Inflammatory macrophage treated with lipopolysaccharide for 1 hour (primary cell): ENCODE measurements at regions not wholly inside any gene's neighbourhood (a gene's known extent, or its start where the extent isn't known, plus 50 kb on each side); places are given as distances from the start of the nearest gene placed in this dataset.

ENCODE experiments used
- DNase-seq, 2 donors: peaks; one replicate each; pipeline ENCODE4 v3.0.0-alpha.2; 2020 to 2022

- no peak for DNase-seq
Observed at GRCh38 chr15:47352217-47352616, 365.1 kb upstream of the SEMA6D start.

GRCh38 chr15:47355759-47356158, 361.5 kb upstream of the SEMA6D start:
- DNase-seq: no peak

- no peak for DNase-seq
Observed at GRCh38 chr15:47356297-47356696, 361.0 kb upstream of the SEMA6D start.

- DNase-seq: no peak
Observed at GRCh38 chr15:47358876-47359275, 358.4 kb upstream of the SEMA6D start.

- DNase-seq: no peak
Observed at GRCh38 chr15:47360305-47360704, 357.0 kb upstream of the SEMA6D start.

GRCh38 chr15:47362118-47362905, 355.0 kb upstream of the SEMA6D start:
- DNase-seq: no peak

GRCh38 chr15:47363653-47364052, 353.7 kb upstream of the SEMA6D start:
- DNase-seq: no peak

- DNase-seq: no peak
Observed at GRCh38 chr15:47364230-47365141, 352.8 kb upstream of the SEMA6D start.

GRCh38 chr15:47366884-47367283, 350.4 kb upstream of the SEMA6D start:
- DNase-seq: no peak

GRCh38 chr15:47367726-47368390, 349.4 kb upstream of the SEMA6D start:
- DNase-seq: no peak

- DNase-seq: no peak
Observed at GRCh38 chr15:47371939-47372338, 345.4 kb upstream of the SEMA6D start.

- no peak for DNase-seq
Observed at GRCh38 chr15:47374222-47374621, 343.1 kb upstream of the SEMA6D start.

- DNase-seq: no peak
Observed at GRCh38 chr15:47376190-47376589, 341.1 kb upstream of the SEMA6D start.

- no peak for DNase-seq
Observed at GRCh38 chr15:47377465-47377864, 339.8 kb upstream of the SEMA6D start.

- DNase-seq: no peak
Observed at GRCh38 chr15:47378527-47378926, 338.8 kb upstream of the SEMA6D start.

- DNase-seq: no peak
Observed at GRCh38 chr15:47383102-47383501, 334.2 kb upstream of the SEMA6D start.

- DNase-seq: no peak
Observed at GRCh38 chr15:47383801-47384200, 333.5 kb upstream of the SEMA6D start.

GRCh38 chr15:47384341-47384740, 333.0 kb upstream of the SEMA6D start:
- DNase-seq: peak in 1 of 2 donors; percentile 5

GRCh38 chr15:47384776-47385175, 332.5 kb upstream of the SEMA6D start:
- no peak for DNase-seq

- DNase-seq: no peak
Observed at GRCh38 chr15:47386459-47386858, 330.8 kb upstream of the SEMA6D start.

- DNase-seq: no peak
Observed at GRCh38 chr15:47388299-47388698, 329.0 kb upstream of the SEMA6D start.

- DNase-seq: no peak
Observed at GRCh38 chr15:47390208-47390765, 327.0 kb upstream of the SEMA6D start.

GRCh38 chr15:47394286-47394809, 323.0 kb upstream of the SEMA6D start:
- no peak for DNase-seq
